H9 (cell line): ENCODE measurements at regions not wholly inside any gene's neighbourhood (a gene's known extent, or its start where the extent isn't known, plus 50 kb on each side); places are given as distances from the start of the nearest gene placed in this dataset.

Experiments used
- DNase-seq: peaks from one replicate; pipeline ENCODE4 v3.0.0-alpha.2; 2017
- H2AFZ ChIP-seq: one replicate; pipeline ENCODE4 v1.6.1; 2013; ENCODE audit warnings: mild to moderate bottlenecking, low read length, control low read depth, moderate library complexity
- H2AK5ac ChIP-seq: 2 replicates; pipeline ENCODE4 v1.6.1; 2013; ENCODE audit warnings: low read length, control low read depth, mixed read lengths; ENCODE audit not compliant: insufficient read length
- H2BK120ac ChIP-seq: one replicate; pipeline ENCODE4 v1.6.1; 2013; ENCODE audit warnings: low read depth, mild to moderate bottlenecking, low read length, control low read depth, inconsistent platforms; ENCODE audit not compliant: poor library complexity, severe bottlenecking
- H2BK12ac ChIP-seq: 2 replicates; pipeline ENCODE4 v1.6.1; 2013; ENCODE audit warnings: low read length, control low read depth, mixed read lengths, low read depth; ENCODE audit not compliant: insufficient read length
- H2BK15ac ChIP-seq: 2 replicates; pipeline ENCODE4 v1.6.1; 2013; ENCODE audit warnings: low read depth, low read length, control low read depth
- H2BK20ac ChIP-seq: one replicate; pipeline ENCODE4 v1.6.1; 2013; ENCODE audit warnings: low read depth, mild to moderate bottlenecking, low read length, control low read depth, inconsistent platforms; ENCODE audit not compliant: poor library complexity, severe bottlenecking
- H2BK5ac ChIP-seq: 2 replicates; pipeline ENCODE4 v1.6.1; 2013; ENCODE audit warnings: low read length, control low read depth, mixed read lengths; ENCODE audit not compliant: insufficient read length
- H3K14ac ChIP-seq: 2 replicates; pipeline ENCODE4 v1.6.1; 2013; ENCODE audit warnings: low read length, control low read depth; ENCODE audit not compliant: insufficient read depth
- H3K18ac ChIP-seq: 2 replicates; pipeline ENCODE4 v1.6.1; 2013; ENCODE audit warnings: low read depth, mild to moderate bottlenecking, mixed read lengths, low read length, control low read depth; ENCODE audit not compliant: insufficient read length
- H3K23ac ChIP-seq: 2 replicates; pipeline ENCODE4 v1.6.1; 2013; ENCODE audit warnings: low read length, control low read depth, mixed read lengths, low read depth; ENCODE audit not compliant: insufficient read length
- H3K23me2 ChIP-seq: 2 replicates; pipeline ENCODE4 v1.6.1; 2013; ENCODE audit warnings: low read depth, mild to moderate bottlenecking, mixed read lengths, low read length, control low read depth; ENCODE audit not compliant: insufficient read length, poor library complexity, severe bottlenecking
- H3K27ac ChIP-seq: 2 replicates; pipeline ENCODE4 v1.5.1; 2013; ENCODE audit warnings: low read length, control low read depth, mixed read lengths, low read depth; ENCODE audit not compliant: insufficient read length
- H3K27me3 ChIP-seq: 2 replicates; pipeline ENCODE4 v1.6.1; 2013; ENCODE audit warnings: low read length, control low read depth, inconsistent platforms; ENCODE audit not compliant: insufficient read depth
- H3K4ac ChIP-seq: 2 replicates; pipeline ENCODE4 v1.6.1; 2013; ENCODE audit warnings: low read depth, mild to moderate bottlenecking, control low read depth, inconsistent platforms, low read length, moderate library complexity
- H3K4me1 ChIP-seq: 2 replicates; pipeline ENCODE4 v1.6.1; 2013; ENCODE audit warnings: low read length, control low read depth, inconsistent platforms; ENCODE audit not compliant: insufficient read depth
- H3K4me2 ChIP-seq: 2 replicates; pipeline ENCODE4 v1.6.1; 2013; ENCODE audit warnings: low read length, control low read depth, mixed read lengths; ENCODE audit not compliant: insufficient read length, insufficient read depth
- H3K56ac ChIP-seq: 2 replicates; pipeline ENCODE4 v1.6.1; 2013; ENCODE audit warnings: low read depth, mild to moderate bottlenecking, mixed read lengths, low read length, control low read depth; ENCODE audit not compliant: insufficient read length
- H3K79me1 ChIP-seq: 2 replicates; pipeline ENCODE4 v1.6.1; 2013; ENCODE audit warnings: low read depth, mild to moderate bottlenecking, moderate library complexity, low read length, control low read depth, inconsistent platforms; ENCODE audit not compliant: insufficient read depth, poor library complexity, severe bottlenecking
- H3K79me2 ChIP-seq: 2 replicates; pipeline ENCODE4 v1.6.1; 2013; ENCODE audit warnings: low read length, control low read depth, inconsistent platforms; ENCODE audit not compliant: insufficient read depth
- H3K9ac ChIP-seq: 2 replicates; pipeline ENCODE4 v1.6.1; 2013; ENCODE audit warnings: low read length, control low read depth, mixed read lengths; ENCODE audit not compliant: insufficient read length; ENCODE audit errors: extremely low read depth
- H3K9me3 ChIP-seq: one replicate; pipeline ENCODE4 v1.6.1; 2013; ENCODE audit warnings: low read depth, low read length, inconsistent platforms; ENCODE audit not compliant: control insufficient read depth
- H3T11ph ChIP-seq: one replicate; pipeline ENCODE4 v1.6.1; 2013; ENCODE audit warnings: mild to moderate bottlenecking, low read length, control low read depth, inconsistent platforms
- H4K20me1 ChIP-seq: one replicate; pipeline ENCODE4 v1.6.1; 2013; ENCODE audit not compliant: control insufficient read depth, insufficient read length, insufficient read depth
- H4K5ac ChIP-seq: 2 replicates; pipeline ENCODE4 v1.6.1; 2013; ENCODE audit warnings: low read depth, mild to moderate bottlenecking, mixed read lengths, low read length, control low read depth; ENCODE audit not compliant: insufficient read length
- H4K8ac ChIP-seq: replicated peaks from 2 replicates; pipeline ENCODE4 v1.6.1; 2013; ENCODE audit warnings: low read length, control low read depth, mixed read lengths, low read depth; ENCODE audit not compliant: insufficient read length
- H4K91ac ChIP-seq: 2 replicates; pipeline ENCODE4 v1.6.1; 2013; ENCODE audit warnings: low read depth, mild to moderate bottlenecking, moderate library complexity, mixed read lengths, low read length, control low read depth; ENCODE audit not compliant: insufficient read length
- H3K27ac Mint-ChIP-seq, 3 experiments: 2 replicates in 2 of 3; 3 replicates in 1 of 3; pipeline ENCODE4 v1.8.0; 2020 to 2021; ENCODE audit warnings: mixed read lengths in 3 of 3, mild to moderate bottlenecking in 1 of 3, moderate library complexity in 1 of 3
- H3K27me3 Mint-ChIP-seq: 2 replicates; pipeline ENCODE4 v1.8.0; 2021; ENCODE audit warnings: low read depth, mild to moderate bottlenecking, moderate library complexity, mixed read lengths
- H3K36me3 Mint-ChIP-seq, 3 experiments: 2 replicates in 2 of 3; 3 replicates in 1 of 3; pipeline ENCODE4 v1.8.0; 2020 to 2021; ENCODE audit warnings: low read depth in 3 of 3, mixed read lengths in 3 of 3; ENCODE audit not compliant: insufficient read depth in 1 of 3
- H3K4me1 Mint-ChIP-seq, 2 experiments: 2 replicates each; pipeline ENCODE4 v1.8.0; 2020; ENCODE audit warnings: mixed read lengths in 2 of 2
- H3K4me3 Mint-ChIP-seq, 2 experiments: 2 replicates in 1 of 2; 3 replicates in 1 of 2; pipeline ENCODE4 v1.8.0; 2020 to 2021; ENCODE audit warnings: mild to moderate bottlenecking in 2 of 2, mixed read lengths in 2 of 2, moderate library complexity in 1 of 2
- H3K9me3 Mint-ChIP-seq, 2 experiments: 2 replicates in 1 of 2; 3 replicates in 1 of 2; pipeline ENCODE4 v1.8.0; 2020; ENCODE audit warnings: mild to moderate bottlenecking in 2 of 2, mixed read lengths in 2 of 2, moderate library complexity in 1 of 2
- CTCF ChIP-seq: fragments of 200-600 bp; sonication (generic); conservative IDR thresholded peaks from 3 replicates; pipeline ENCODE4 v1.8.0; 2021; ENCODE audit warnings: antibody characterized with exemption, mild to moderate bottlenecking
- WGBS: extraction: QIAGEN DNeasy Blood & Tissue Kit; methylation state at CpG from one replicate; pipeline ENCODE4 v1.1.7; 2013; ENCODE audit warnings: missing lambda C conversion rate, low lambda C conversion rate, mixed read lengths; ENCODE audit not compliant: insufficient read length; ENCODE audit errors: extremely low coverage; 5-methylcytosine and 5-hydroxymethylcytosine counted together

GRCh38 chr5:15255576-15255975 lies 244.4 kb upstream of the FBXL7 start:
- Mint-ChIP-seq H3K4me1 (no peaks in the 10 kb centered on the region), H3K27ac (no peak overlapping the region), H3K4me3 (no peak overlapping the region), H3K9me3 (no peaks in the 10 kb centered on the region), H3K36me3 (no peaks in the 10 kb centered on the region), H3K27me3 (no peaks in the 10 kb centered on the region; the same call in 1 of the 2 replicates)
- no peak for TF ChIP-seq CTCF
- no peak overlapping the region for H2BK5ac ChIP-seq
- no peak overlapping the region for H2BK120ac ChIP-seq
- no peak overlapping the region for H3K14ac ChIP-seq
- H3K79me2 ChIP-seq = no peaks in the 10 kb centered on the region
- no peak overlapping the region for H3T11ph ChIP-seq
- no peak overlapping the region for H2BK12ac ChIP-seq
- no peak overlapping the region for H3K27ac ChIP-seq
- H3K9ac ChIP-seq = no peak overlapping the region
- H3K27me3 ChIP-seq = no peaks in the 10 kb centered on the region
- no peak overlapping the region for H3K18ac ChIP-seq
- no peaks in the 10 kb centered on the region for H3K23me2 ChIP-seq
- H4K20me1 ChIP-seq = no peaks in the 10 kb centered on the region
- H3K79me1 ChIP-seq = no peaks in the 10 kb centered on the region
- no peaks in the 10 kb centered on the region for H3K9me3 ChIP-seq
- H4K91ac ChIP-seq = no peak overlapping the region
- no peak overlapping the region for H4K8ac ChIP-seq
- H4K5ac ChIP-seq = no peak overlapping the region
- no peak overlapping the region for H3K56ac ChIP-seq
- H3K23ac ChIP-seq = no peak overlapping the region
- no peak overlapping the region for H2AK5ac ChIP-seq
- WGBS = no CpG with 5 or more reads among the region's 2 CpGs
- no peak overlapping the region for H2AFZ ChIP-seq
- no peak for DNase-seq
- H3K4ac ChIP-seq = no peak overlapping the region
- H3K4me1 ChIP-seq = no peaks in the 10 kb centered on the region
- H2BK15ac ChIP-seq = no peak overlapping the region
- no peak overlapping the region for H2BK20ac ChIP-seq
- H3K4me2 ChIP-seq = no peak overlapping the region
